Stimulated activated CD4-positive, alpha-beta T cell treated with anti-CD3 and anti-CD28 coated beads, TNF-alpha, amount 100 ng/mL, for 1 hour (primary cell): ENCODE measurements at regions not wholly inside any gene's neighbourhood (a gene's known extent, or its start where the extent isn't known, plus 50 kb on each side); places are given as distances from the start of the nearest gene placed in this dataset.

Source experiments
- DNase-seq, 3 donors: peaks; one replicate each; pipeline ENCODE4 v3.0.0-alpha.2; 2020; ENCODE audit warnings: low read depth in 3 of 3, low spot score in 1 of 3

DNA sequence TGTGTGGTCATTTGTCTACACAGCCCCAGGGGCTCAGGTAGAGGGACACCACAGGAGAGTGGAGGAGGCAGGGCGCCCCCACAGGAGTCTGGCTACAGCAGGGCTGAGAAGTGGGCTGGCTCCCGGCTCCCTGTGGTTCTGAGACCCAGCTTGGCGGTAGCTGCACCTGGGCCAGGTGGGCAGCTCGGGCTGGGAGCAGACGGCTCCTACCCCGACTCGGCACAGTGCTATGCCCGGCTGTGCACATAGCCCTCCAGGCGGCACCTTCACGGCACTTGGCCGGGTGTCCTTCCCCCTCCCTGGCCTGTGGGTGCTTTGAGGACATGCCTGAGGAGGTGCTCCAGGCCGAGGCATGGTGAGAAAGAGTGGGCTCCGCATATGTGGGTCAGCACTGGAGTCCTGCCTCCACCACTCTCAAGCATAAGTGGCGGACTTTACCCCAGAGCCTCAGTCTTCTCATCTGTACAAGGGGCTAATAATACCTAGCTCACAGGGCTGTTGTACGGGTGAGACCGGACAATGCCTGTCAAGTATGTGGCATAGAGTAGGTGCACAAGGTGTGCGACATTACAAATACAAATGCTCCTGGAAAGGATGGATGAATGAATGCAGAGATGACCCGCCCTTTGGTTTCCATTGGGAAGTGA lies 50.1 kb upstream of the JPH3 start:
- no peak for DNase-seq

DNA sequence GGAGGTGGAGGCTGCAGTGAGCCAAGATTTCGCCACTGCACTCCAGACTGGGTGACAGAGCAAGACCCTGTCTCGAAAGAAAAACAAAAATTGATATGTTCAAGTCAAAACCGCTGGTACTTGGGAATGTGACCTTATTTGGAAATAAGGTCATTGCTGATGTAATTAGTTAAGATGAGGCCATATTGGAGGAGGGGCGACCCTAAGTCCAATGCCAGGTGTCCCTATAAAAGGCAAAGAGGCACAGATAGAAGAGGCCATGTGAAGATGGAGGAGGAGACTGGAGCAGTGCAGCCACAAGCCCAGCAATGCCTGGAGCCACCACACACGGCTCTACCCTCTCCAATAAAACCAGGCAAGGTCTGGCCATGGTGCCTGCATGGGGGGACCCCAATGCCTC lies 50.8 kb upstream of the JPH3 start:
- DNase-seq = no peak

DNA sequence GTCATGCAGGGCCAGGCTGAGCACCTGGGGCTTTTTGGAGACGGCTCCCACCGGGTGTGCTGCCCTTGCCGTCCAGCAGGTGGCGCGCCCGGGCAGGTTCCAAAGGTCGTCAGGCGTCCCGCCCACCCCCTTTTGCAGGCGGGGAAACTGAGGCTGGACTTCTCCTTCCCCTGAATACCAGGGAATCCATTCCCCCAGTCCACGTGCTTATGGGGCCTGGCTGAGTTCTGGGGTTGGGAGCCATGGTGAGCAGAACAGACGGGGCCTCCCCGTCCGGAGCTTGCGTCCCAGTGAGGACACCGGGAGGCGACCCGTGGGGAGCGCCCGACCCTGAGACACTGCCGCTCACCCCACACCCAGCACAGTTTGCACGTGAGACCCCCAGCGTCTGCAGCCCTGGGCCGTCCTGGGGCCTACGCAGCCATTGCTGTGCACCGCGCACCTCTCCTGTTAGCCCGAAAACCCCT lies 51.8 kb upstream of the JPH3 start:
- DNase-seq = peak in 2 of 3 donors; percentile 30 to 50

DNA sequence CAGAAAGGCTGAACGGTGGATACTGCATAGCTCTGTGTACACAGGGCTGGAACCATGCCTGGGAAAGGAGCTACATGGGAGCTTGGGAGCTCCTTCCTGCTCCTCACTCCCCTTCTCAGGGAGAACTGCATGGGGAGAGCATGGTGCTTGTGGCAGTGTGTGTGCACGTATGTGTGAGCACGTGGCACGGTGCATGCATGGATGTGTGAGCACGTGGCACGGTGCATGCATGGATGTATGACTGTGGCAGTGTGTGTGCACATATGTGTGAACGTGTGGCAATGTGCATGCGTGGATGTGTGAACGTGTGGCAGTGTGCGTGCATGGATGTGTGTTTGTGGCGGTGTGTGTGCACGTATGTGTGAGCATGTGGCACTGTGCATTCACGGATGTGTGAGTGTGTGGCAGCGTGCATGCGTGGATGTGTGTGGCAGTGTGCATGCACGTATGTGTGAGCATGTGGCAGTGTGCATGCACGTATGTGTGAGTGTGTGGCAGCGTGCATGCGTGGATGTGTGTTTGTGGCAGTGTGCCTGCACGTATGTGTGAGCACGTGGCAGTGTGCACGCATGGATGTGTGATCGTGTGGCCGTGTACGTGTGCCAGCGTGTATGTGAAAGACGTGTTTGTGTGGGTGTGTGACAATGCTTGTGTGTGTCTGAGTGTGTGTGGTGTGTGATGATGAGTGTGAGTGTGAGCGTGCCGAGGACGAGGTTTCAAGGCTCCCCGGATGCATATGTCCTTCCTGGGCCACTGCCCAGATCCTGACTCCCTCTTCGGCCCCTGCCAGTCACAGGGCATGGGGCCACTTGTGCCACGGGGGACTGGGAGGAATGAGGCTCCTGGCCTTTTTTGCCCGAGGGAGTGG lies 52.4 kb upstream of the JPH3 start:
- DNase-seq = no peak

DNA sequence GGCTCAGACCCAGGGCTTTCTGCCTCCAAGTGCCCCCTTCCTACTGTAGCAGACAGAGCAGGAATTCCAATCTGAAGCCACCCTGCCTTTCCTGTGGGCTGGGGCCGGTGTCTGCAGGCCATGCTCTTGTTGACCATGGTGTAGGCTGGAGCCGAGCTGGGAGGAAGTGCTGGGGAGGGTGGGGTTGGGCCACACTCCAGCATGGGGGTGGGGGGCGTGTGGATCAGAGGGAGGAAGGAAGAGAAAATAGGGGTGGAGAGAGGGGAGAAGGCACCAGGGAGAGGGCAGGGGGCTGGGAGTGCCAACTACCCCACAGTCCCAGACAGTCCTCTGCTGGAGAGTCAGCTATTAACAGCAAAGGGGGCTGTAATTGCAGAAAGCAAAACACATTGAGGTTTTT lies 54.3 kb upstream of the JPH3 start:
- no peak for DNase-seq

DNA sequence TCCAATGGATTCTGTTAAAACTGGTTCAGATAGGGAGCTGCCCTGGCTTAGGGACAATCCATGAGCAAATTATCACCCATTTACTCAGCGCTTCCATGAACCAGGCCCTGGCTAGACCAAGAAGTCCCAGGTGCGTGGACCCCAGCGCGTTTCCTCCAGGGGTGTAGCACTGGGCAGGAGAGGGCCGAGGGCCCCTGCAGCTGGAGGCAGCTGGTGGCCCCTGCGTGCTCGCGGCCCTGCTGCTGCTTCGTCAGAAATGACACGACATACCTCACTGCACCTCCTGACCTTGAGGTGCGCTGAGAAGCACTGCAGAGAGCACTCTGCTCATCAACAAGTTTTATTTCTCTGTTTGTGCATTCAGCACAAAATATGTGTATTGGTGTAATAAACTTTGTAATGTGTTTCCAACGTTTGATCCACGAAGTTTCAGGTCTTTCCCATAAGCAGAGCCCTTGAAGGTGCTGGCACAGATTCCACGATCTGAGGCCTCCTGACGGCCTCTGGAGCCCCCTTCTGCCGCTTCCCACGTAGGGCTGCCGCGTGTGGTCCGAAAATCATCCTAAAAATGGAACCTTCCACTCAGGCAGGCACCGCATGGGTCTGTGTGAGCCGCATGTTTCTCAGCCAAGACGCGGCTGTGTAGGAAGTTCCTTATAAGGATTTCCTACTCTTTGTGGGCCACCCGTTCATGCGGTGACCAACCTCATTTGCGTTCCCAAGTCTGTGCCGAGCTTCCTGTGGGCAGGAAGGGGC lies 50.8 kb upstream of the ZCCHC14 start:
- DNase-seq = no peak

DNA sequence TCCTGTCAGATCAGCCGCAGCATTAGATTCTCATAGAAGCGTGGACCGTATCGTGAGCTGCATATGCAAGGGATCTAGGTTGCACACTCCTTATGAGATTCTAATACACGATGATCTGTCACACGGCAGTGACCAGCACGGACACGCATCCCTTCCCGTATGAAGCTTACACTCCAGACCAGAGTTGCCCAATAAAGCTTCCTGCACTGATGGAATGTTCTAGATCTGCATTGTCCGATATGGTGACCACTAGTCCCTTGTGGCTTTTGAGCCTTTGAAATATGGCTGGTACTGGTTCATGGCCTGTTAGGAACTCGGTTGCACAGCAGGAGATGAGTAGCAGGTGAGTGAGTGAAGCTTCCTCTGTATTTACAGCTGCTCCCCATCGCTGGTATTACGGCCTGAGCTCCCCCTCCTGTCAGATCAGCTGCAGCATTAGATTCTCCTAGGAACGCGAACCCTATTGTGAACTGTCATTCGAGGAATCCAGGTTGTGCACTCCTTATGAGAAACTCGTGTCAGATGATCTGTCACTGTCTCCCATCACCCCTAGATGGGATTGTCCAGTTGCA lies 49.8 kb upstream of the ZCCHC14 start:
- DNase-seq = no peak
